Lower leg skin (tissue), 4 donors: ENCODE measurements at regions not wholly inside any gene's neighbourhood (a gene's known extent, or its start where the extent isn't known, plus 50 kb on each side); places are given as distances from the start of the nearest gene placed in this dataset.

Source experiments
- DNase-seq, 2 donors: peaks; one replicate each; pipeline ENCODE4 v3.0.0-alpha.2; 2019; ENCODE audit warnings: low spot score in 2 of 2
- H3K4me3 ChIP-seq: fragments of 200-600 bp; sonication (generic); 2 replicates; pipeline ENCODE4 v1.5.1; 2017; ENCODE audit warnings: mild to moderate bottlenecking, low read depth; ENCODE audit not compliant: poor library complexity, severe bottlenecking
- POLR2A ChIP-seq, 2 donors: fragments of 450-650 bp; IDR thresholded peaks; one replicate each; pipeline ENCODE4 v1.6.1; 2016 to 2017; ENCODE audit warnings: antibody characterized with exemption in 2 of 2, mild to moderate bottlenecking in 1 of 2, moderate library complexity in 1 of 2
- WGBS, 2 donors: methylation state at CpG; one replicate each; pipeline ENCODE4 v1.1.5; 2018; 5-methylcytosine and 5-hydroxymethylcytosine counted together
- intact Hi-C: fragments of 100-400 bp; cut with DNase I; formaldehyde crosslinking; loops from one replicate; pipeline ENCODE4 v1.15.0; 2023; ENCODE audit warnings: low total_unique reads
- TF ChIP-seq, protein P1 (sequence below), 3 donors: fragments of 450-650 bp; IDR thresholded peaks; one replicate each; pipeline ENCODE4 v1.5.1; 2016; ENCODE audit warnings: antibody characterized with exemption in 3 of 3, mild to moderate bottlenecking in 3 of 3, moderate library complexity in 2 of 3

DNA sequence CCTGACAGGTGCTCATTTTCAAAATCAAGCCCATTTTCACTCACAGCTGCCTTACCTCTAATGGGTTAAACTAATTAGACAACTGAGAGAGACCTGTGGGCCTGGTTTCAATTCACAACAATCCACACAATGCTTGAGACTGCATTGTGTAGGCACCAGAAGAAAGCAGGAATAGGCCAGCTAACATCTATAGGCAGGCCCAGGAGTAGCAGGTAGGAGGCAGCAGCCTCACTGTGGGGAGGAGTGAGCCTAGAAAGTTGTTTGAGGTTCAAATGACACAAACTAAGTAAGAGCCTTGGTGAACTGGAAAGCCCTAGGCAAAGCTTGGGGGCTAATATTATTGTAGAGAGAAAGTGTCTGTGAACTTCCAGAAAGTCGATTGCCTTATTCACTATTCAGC, 289.5 kb upstream of the CCDC196 start:
- TF ChIP-seq, protein P1, sequence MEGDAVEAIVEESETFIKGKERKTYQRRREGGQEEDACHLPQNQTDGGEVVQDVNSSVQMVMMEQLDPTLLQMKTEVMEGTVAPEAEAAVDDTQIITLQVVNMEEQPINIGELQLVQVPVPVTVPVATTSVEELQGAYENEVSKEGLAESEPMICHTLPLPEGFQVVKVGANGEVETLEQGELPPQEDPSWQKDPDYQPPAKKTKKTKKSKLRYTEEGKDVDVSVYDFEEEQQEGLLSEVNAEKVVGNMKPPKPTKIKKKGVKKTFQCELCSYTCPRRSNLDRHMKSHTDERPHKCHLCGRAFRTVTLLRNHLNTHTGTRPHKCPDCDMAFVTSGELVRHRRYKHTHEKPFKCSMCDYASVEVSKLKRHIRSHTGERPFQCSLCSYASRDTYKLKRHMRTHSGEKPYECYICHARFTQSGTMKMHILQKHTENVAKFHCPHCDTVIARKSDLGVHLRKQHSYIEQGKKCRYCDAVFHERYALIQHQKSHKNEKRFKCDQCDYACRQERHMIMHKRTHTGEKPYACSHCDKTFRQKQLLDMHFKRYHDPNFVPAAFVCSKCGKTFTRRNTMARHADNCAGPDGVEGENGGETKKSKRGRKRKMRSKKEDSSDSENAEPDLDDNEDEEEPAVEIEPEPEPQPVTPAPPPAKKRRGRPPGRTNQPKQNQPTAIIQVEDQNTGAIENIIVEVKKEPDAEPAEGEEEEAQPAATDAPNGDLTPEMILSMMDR (IDR thresholded peaks at IDR 0.05) = no peak
- no peak for TF ChIP-seq POLR2A (IDR thresholded peaks at IDR 0.05)
- no peak overlapping the region for H3K4me3 ChIP-seq
- intact Hi-C loops = no loop called here
- DNase-seq = no peak
- WGBS, 2 donors = 61 to 79% methylated on average over 1 of the region's 1 CpG

DNA sequence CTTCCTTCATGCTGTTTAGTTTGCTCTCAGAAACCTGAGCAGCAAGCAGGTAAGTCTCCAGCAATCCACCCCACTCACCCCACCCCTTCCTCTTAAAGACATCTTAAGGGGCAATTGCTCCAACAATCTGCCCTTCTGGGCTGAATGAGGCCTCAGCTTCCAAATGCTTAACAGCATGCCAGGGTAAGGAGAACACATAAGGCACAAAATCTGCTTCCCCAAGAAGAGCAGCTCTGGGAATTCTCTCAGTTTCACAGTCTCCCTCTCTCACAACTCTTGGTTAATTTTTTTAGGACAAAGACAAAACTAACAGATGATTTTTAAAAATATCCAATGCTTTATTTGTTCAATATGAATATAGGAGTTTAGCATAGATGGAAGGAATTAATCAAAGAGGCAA, 288.9 kb upstream of the CCDC196 start:
- DNase-seq = no peak
- no peak overlapping the region for H3K4me3 ChIP-seq
- TF ChIP-seq POLR2A (IDR thresholded peaks at IDR 0.05) = no peak
- TF ChIP-seq, protein P1 (IDR thresholded peaks at IDR 0.05) = no peak
- intact Hi-C loops = no loop called here

DNA sequence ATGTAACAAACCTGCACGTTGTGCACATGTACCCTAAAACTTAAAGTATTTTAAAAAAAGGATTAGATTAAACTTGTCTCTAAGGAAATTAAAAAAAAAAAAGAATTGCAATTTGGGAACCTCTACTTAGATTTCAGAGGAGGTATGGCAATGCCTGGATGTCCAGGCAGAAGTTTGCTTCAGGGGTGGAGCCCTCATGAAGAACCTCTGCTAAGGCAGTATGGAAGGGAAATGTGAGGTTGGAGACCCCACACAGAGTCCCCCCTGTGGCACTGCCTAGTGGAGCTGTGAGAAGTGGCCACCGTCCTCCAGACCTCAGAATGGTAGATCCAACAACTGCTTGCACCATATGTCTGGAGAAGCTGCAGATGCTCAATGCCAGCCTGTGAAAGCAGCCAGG, 279.6 kb upstream of the CCDC196 start:
- TF ChIP-seq, protein P1 (IDR thresholded peaks at IDR 0.05) = no peak
- TF ChIP-seq POLR2A (IDR thresholded peaks at IDR 0.05) = no peak
- 78 to 91% methylated on average over 2 of the region's 2 CpGs for WGBS, 2 donors
- intact Hi-C loops = no loop called here
- no peak for DNase-seq
- no peak overlapping the region for H3K4me3 ChIP-seq

DNA sequence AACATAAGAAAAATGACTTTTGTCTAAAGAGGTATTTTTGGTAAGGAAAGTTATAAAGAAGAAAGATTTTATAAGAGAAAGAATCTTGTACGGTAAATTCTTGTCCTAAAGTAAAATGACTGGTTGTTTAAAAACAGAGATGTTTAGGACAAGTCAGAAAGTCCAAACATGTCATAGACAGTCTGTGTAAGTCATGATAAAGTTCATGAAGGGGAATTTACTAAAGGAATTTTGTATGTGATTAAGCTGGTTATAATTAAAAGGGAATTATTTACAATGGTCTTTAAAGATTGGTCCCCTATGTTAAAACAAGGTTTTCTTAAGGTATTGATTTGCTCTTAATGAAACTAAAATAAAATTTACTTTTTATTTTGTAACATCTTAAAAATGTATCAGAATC, 269.4 kb upstream of the CCDC196 start:
- WGBS, 2 donors = 85 to 89% methylated on average over 1 of the region's 1 CpG
- H3K4me3 ChIP-seq = no peak overlapping the region
- intact Hi-C loops = no loop called here
- TF ChIP-seq, protein P1 (IDR thresholded peaks at IDR 0.05) = no peak
- no peak for TF ChIP-seq POLR2A (IDR thresholded peaks at IDR 0.05)
- no peak for DNase-seq

DNA sequence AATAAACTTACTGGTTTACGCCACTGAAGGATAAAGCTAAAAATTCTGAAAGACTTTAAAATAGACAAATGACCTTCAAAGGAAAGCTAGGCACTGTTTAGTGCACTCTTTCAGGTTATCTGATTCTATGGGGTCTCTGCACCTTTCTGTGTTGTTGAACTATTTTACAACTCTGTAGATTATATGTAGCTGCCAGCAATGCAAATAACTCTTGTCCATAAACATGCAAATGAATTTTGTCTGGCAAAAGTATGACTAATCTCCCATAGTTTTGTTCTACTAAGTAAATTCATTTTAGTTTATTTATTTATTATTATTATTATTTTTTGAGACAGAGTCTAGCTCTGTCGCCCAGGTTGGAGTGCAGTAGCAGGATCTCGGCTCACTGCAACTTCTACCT, 266.3 kb upstream of the CCDC196 start:
- intact Hi-C loops = no loop called here
- no peak overlapping the region for H3K4me3 ChIP-seq
- WGBS, 2 donors = 85 to 92% methylated on average over 3 of the region's 3 CpGs
- TF ChIP-seq POLR2A (IDR thresholded peaks at IDR 0.05) = no peak
- DNase-seq = no peak

DNA sequence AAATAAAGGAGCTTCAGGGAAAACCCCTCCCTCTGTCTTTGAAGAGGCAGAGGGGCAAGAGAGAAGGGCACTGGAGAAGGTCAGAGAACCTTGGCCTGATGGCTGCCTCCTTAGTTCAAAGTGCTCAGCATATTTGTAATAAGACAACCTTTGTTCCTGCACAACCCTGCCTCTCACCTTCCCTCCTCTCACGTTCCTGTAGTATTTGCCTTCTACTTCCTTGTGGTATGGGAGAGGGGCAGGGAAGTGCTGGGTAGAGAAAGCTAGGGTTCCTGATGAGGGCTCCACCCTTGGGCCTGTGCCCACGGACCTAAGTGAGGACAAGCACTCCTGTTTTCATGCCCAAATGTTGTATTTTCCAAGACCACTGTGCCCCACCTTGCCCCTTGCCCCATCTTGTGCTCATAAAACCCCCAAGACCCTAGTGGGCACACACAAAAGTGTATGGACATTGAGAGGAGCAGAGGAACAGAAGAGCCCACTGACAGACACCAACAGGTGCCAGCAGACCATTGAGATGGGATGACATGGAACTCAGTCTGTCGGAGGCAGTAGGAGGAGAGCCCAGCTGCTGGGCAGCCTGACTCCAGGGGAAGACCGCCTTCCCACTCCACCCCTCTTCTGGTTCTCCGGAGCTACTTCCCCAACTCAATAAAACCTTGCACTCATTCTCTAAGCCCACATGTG, 261.5 kb upstream of the CCDC196 start:
- intact Hi-C loops = no loop called here
- WGBS, 2 donors = 72 to 85% methylated on average over 5 of the region's 5 CpGs
- no peak for DNase-seq
- TF ChIP-seq, protein P1 (IDR thresholded peaks at IDR 0.05) = no peak
- TF ChIP-seq POLR2A (IDR thresholded peaks at IDR 0.05) = no peak
- no peak overlapping the region for H3K4me3 ChIP-seq
